NOMO-1 (cell line): ENCODE measurements at regions not wholly inside any gene's neighbourhood (a gene's known extent, or its start where the extent isn't known, plus 50 kb on each side); places are given as distances from the start of the nearest gene placed in this dataset.
A peak's percentile ranks its signal among the peaks of the same experiment; 100 is the strongest.

Experiments used
- DNase-seq, 2 experiments: peaks; one replicate each; lab custom pipeline; 2025; ENCODE audit not compliant: unreplicated experiment in 2 of 2; lab: John Stamatoyannopoulos, UW

GRCh38 chr15:61798631-61799030, 261.6 kb downstream of the VPS13C start:
- no peak for DNase-seq

- no peak for DNase-seq
Measured at GRCh38 chr15:61796056-61796455, 264.2 kb downstream of the VPS13C start.

GRCh38 chr15:61794881-61795280, 265.4 kb downstream of the VPS13C start:
- no peak for DNase-seq

- DNase-seq, result no peak
Measured at GRCh38 chr15:61794276-61794675, 266.0 kb downstream of the VPS13C start.

- DNase-seq, result no peak
Measured at GRCh38 chr15:61784734-61785133, 275.5 kb downstream of the VPS13C start.

GRCh38 chr15:61780278-61780980, 279.8 kb downstream of the VPS13C start:
- no peak for DNase-seq

- DNase-seq, result no peak
Measured at GRCh38 chr15:61777689-61778088, 282.6 kb downstream of the VPS13C start.

GRCh38 chr15:61769557-61769956, 290.7 kb downstream of the VPS13C start:
- DNase-seq, result no peak

GRCh38 chr15:61768131-61768530, 292.1 kb downstream of the VPS13C start:
- no peak for DNase-seq

GRCh38 chr15:61764981-61765380, 295.3 kb downstream of the VPS13C start:
- DNase-seq, result no peak

GRCh38 chr15:61764141-61764540, 296.1 kb downstream of the VPS13C start:
- DNase-seq, result no peak

GRCh38 chr15:61762676-61763075, 297.6 kb downstream of the VPS13C start:
- DNase-seq, result peak in 1 of 2 experiments; percentile 26

- DNase-seq, result no peak
Measured at GRCh38 chr15:61759639-61760038, 300.6 kb downstream of the VPS13C start.

GRCh38 chr15:61756071-61756820, 304.0 kb downstream of the VPS13C start:
- DNase-seq, result no peak

GRCh38 chr15:61755467-61755866, 304.8 kb downstream of the VPS13C start:
- DNase-seq, result no peak

GRCh38 chr15:61753018-61753710, 307.1 kb downstream of the VPS13C start:
- no peak for DNase-seq

- DNase-seq, result no peak
Measured at GRCh38 chr15:61752001-61752400, 308.2 kb downstream of the VPS13C start.

GRCh38 chr15:61750271-61751084, 309.8 kb downstream of the VPS13C start:
- no peak for DNase-seq

GRCh38 chr15:61749169-61749568, 311.1 kb downstream of the VPS13C start:
- DNase-seq, result no peak

- DNase-seq, result no peak
Measured at GRCh38 chr15:61748529-61748928, 311.7 kb downstream of the VPS13C start.

- DNase-seq, result no peak
Measured at GRCh38 chr15:61746589-61746988, 313.7 kb downstream of the VPS13C start.
